NB4 (cell line): ENCODE measurements at regions not wholly inside any gene's neighbourhood (a gene's known extent, or its start where the extent isn't known, plus 50 kb on each side); places are given as distances from the start of the nearest gene placed in this dataset.
"Not testable (repeated sequence)": the region's sequence is repeated elsewhere in the genome, so short reads cannot be mapped to it uniquely, and the experiment has no call there.

Experiments used
- DNase-seq: peaks from one replicate; pipeline ENCODE4 v3.0.0; 2010; ENCODE audit warnings: low read depth
- H3K4me3 ChIP-seq: one replicate; pipeline ENCODE4 v1.5.1; 2011; ENCODE audit warnings: mild to moderate bottlenecking, low read depth, low read length, moderate library complexity
- CTCF ChIP-seq: IDR thresholded peaks from one replicate; pipeline ENCODE4 v1.5.1; 2012; ENCODE audit warnings: low read depth, low read length
- MAX ChIP-seq: IDR thresholded peaks from 2 replicates; pipeline ENCODE4 v1.6.1; 2011; ENCODE audit warnings: low read depth, low read length
- MYC ChIP-seq: IDR thresholded peaks from 2 replicates; pipeline ENCODE4 v1.6.1; 2011; ENCODE audit warnings: low read depth, low read length
- POLR2A ChIP-seq: IDR thresholded peaks from 2 replicates; pipeline ENCODE4 v1.6.1; 2011; ENCODE audit warnings: mild to moderate bottlenecking; ENCODE audit not compliant: insufficient read length; ENCODE audit errors: extremely low read depth

GRCh38 chr2:176577054-176577453, 307.8 kb downstream of the MTX2 start:
- no peak for DNase-seq
- no peak overlapping the region for H3K4me3 ChIP-seq
- TF ChIP-seq CTCF = no peak
- no peak for TF ChIP-seq MYC
- TF ChIP-seq POLR2A = no peak
- no peak for TF ChIP-seq MAX

- not testable (repeated sequence) for H3K4me3 ChIP-seq, DNase-seq
These were observed 309.1 kb downstream of the MTX2 start for GRCh38 chr2:176578292-176578691.

- H3K4me3 ChIP-seq = no peak overlapping the region
- DNase-seq = no peak
- TF ChIP-seq MAX = no peak
- no peak for TF ChIP-seq MYC
- no peak for TF ChIP-seq CTCF
- no peak for TF ChIP-seq POLR2A
These were observed 310.4 kb downstream of the MTX2 start for GRCh38 chr2:176579608-176580007.

- H3K4me3 ChIP-seq = no peak overlapping the region
- TF ChIP-seq POLR2A (no peak), MYC (no peak), CTCF (no peak), MAX (no peak)
- no peak for DNase-seq
These were observed 312.4 kb downstream of the MTX2 start for GRCh38 chr2:176581557-176582165.

- DNase-seq = no peak
- TF ChIP-seq POLR2A (no peak), MAX (no peak), CTCF (no peak), MYC (no peak)
- H3K4me3 ChIP-seq = no peak overlapping the region
These were observed 312.9 kb downstream of the MTX2 start for GRCh38 chr2:176582176-176582575.

- peak; percentile 66 for DNase-seq
- TF ChIP-seq POLR2A = no peak
- TF ChIP-seq CTCF = no peak
- H3K4me3 ChIP-seq = no peak overlapping the region
These were observed 313.8 kb downstream of the MTX2 start for GRCh38 chr2:176582990-176583481.
